Skeletal muscle tissue (tissue), 3 donors: ENCODE measurements at regions not wholly inside any gene's neighbourhood (a gene's known extent, or its start where the extent isn't known, plus 50 kb on each side); places are given as distances from the start of the nearest gene placed in this dataset.
"Not testable (repeated sequence)": the region's sequence is repeated elsewhere in the genome, so short reads cannot be mapped to it uniquely, and the experiment has no call there.

Source experiments
- H3K27ac ChIP-seq: one replicate; pipeline ENCODE4 v1.7.0; 2013; ENCODE audit warnings: mild to moderate bottlenecking, low read depth, low read length, inconsistent platforms
- H3K27me3 ChIP-seq, 3 donors: one replicate each; pipeline ENCODE4 v1.7.0; 2013; ENCODE audit warnings: low read length in 3 of 3; ENCODE audit not compliant: control insufficient read depth in 3 of 3, insufficient read depth in 3 of 3
- H3K36me3 ChIP-seq, 3 donors: one replicate each; pipeline ENCODE4 v1.7.0; 2013; ENCODE audit warnings: low read length in 3 of 3; ENCODE audit not compliant: control insufficient read depth in 3 of 3, insufficient read depth in 3 of 3
- H3K4me1 ChIP-seq, 3 donors: one replicate each; pipeline ENCODE4 v1.7.0; 2013; ENCODE audit warnings: low read length in 3 of 3, mild to moderate bottlenecking in 3 of 3; ENCODE audit not compliant: control insufficient read depth in 3 of 3, insufficient read depth in 3 of 3
- H3K4me3 ChIP-seq, 3 donors: one replicate each; pipeline ENCODE4 v1.7.0; 2013; ENCODE audit warnings: low read length in 3 of 3
- H3K9ac ChIP-seq, 3 donors: one replicate each; pipeline ENCODE4 v1.7.0; 2013; ENCODE audit warnings: low read length in 3 of 3, mild to moderate bottlenecking in 3 of 3, moderate library complexity in 2 of 3, low read depth in 1 of 3
- H3K9me3 ChIP-seq, 3 donors: one replicate each; pipeline ENCODE4 v1.7.0; 2013; ENCODE audit warnings: low read length in 3 of 3; ENCODE audit not compliant: control insufficient read depth in 3 of 3
- donor health status: Osteomylitis.

DNA sequence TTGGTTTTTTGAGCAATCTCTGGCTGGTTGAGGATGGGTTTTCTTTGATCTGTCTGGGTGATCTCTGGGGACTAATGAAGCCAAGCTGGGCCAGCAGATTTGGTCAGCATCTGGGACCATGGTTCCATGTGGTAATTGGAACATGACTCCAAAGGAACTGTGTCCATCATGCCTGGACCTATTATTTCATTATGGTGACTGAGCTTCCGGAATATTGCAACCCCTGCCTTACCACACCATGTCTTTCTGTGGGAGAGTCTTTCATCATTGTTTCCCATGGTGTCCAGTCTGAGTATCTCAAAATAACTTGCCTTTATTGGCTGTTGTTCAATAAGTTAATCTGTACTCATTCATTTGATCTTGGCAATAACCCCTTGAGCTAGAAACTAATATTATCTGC, 624.9 kb upstream of the TBX3 start:
- Histone ChIP-seq H3K27ac (no peak overlapping the region), H3K9me3 (no peaks in the 10 kb centered on the region), H3K9ac (no peak overlapping the region), H3K36me3 (no peaks in the 10 kb centered on the region), H3K4me1 (no peaks in the 10 kb centered on the region), H3K4me3 (no peak overlapping the region), H3K27me3 (no peaks in the 10 kb centered on the region)

DNA sequence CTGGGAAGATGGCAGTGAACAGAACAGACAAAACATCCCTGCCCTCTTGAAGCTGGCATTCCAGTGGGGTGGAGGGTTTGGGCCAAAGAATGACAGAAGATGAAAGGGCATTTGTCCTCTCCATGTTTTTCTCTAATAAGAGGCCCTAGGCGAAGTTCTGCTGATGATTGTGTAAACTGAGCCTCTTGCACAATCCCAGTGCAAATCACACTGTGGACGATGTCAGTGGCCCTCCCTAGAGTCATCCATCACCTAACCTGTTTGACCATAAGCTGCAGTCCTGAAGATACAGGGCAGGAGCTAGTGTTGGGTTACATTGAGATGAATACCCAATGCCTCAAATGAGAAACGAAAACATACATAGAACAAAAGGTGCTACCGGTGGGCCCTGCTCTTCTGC, 622.4 kb upstream of the TBX3 start:
- Histone ChIP-seq H3K27ac (no peak overlapping the region), H3K27me3 (no peaks in the 10 kb centered on the region), H3K9ac (no peak overlapping the region), H3K4me1 (no peaks in the 10 kb centered on the region), H3K9me3 (no peaks in the 10 kb centered on the region), H3K36me3 (no peaks in the 10 kb centered on the region), H3K4me3 (no peak overlapping the region)

DNA sequence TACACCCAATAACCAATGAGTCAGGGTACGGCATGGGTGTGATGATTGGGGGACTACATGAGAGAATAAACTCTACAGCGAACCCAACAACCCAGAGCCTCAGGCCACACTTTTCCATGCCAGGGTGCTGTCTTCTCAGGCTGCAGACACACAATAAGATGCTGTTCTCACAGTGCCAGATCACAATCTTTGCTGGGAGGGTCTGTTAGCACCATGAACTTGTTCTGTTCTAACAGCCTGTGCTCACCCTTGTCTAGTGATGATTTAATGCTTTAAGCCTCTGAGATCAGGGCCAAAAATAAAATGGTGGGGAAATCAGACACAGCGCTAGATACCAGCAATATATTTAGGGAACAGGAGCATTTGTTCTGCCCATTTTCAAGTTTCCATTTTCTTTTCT, 621.9 kb upstream of the TBX3 start:
- Histone ChIP-seq H3K9me3 (no peaks in the 10 kb centered on the region), H3K27ac (no peak overlapping the region), H3K9ac (no peak overlapping the region), H3K27me3 (no peaks in the 10 kb centered on the region), H3K36me3 (no peaks in the 10 kb centered on the region), H3K4me3 (no peak overlapping the region), H3K4me1 (no peaks in the 10 kb centered on the region)

DNA sequence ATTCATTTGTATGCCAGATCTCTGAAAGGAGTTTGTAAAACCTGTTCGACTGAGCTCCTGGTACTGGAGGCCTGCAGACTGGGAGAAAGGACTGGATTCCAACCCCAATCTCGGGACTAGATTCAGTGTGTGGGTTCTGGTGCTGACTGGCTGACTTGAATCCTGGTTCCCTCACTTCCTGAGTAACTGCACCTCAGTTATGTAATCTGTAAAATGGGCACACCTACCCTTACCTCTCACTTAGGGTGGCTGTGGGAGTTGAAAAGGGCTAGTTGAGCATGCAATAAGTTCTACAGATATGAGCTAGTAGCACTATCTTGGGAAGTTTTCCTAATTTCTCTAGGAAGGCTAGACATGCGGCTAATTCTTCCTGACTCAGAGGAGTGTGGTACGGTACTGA, 621.3 kb upstream of the TBX3 start:
- Histone ChIP-seq H3K4me3 (no peak overlapping the region), H3K36me3 (no peaks in the 10 kb centered on the region), H3K4me1 (no peaks in the 10 kb centered on the region), H3K27ac (no peak overlapping the region), H3K9ac (no peak overlapping the region), H3K27me3 (no peaks in the 10 kb centered on the region), H3K9me3 (no peaks in the 10 kb centered on the region)

DNA sequence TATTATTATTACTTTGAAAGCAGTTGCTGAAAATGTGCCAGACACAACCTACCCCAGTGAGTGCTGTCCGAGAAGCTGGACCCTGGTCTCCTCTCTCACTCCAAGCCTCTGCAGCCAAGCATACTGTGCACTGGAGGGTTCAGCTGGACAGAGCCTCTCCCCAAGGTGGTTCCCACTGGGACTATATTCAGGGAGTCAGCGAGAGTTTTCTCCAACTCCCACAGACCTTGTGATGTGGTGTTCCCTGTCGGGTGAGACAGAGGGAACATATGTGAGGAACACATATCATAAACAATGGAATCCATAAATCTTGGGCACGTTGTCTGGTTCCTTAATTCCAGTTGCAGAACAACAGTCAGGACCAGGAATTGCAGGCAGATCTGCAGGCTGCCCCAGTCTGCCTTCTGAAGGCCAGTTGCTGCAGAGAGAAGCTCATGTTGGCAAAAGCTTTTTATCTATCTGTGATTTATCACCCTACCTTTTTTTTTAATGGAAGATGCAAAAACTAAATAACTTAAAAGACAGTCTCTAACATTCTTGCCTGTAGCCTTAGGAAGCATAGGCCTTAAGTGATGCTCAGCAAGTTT, 619.8 kb upstream of the TBX3 start:
- H3K27ac ChIP-seq: no peak overlapping the region

DNA sequence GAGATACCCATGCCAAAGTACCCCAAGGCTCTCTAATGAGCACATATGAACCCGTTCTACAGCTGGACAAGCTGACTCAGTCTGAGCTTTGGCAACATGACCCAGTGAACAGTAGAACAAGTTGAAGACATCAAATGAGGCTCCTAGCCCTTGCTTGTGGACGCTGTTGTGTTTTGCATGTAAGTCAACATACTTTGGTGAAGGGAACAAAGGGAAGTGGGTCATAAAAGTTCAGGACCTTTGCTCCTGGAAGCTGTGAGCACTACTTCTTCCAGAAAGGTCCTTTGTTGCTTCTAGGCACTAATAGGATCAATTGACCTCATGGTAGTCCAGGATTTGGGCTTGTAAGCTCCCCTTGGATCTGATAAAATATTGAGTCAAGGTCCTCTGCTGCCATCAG, 613.5 kb upstream of the TBX3 start:
- Histone ChIP-seq H3K27me3 (no peaks in the 10 kb centered on the region), H3K36me3 (no peaks in the 10 kb centered on the region), H3K9ac (no peak overlapping the region)

More for the DNA sequence above, 619.8 kb upstream of the TBX3 start:
- H3K9ac ChIP-seq: no peak overlapping the region
- no peaks in the 10 kb centered on the region for H3K4me1 ChIP-seq
- no peak overlapping the region for H3K4me3 ChIP-seq
- H3K9me3 ChIP-seq: no peaks in the 10 kb centered on the region
- no peaks in the 10 kb centered on the region for H3K36me3 ChIP-seq
- H3K27me3 ChIP-seq: no peaks in the 10 kb centered on the region

GRCh38 chr12:115296613-115297198, 612.7 kb upstream of the TBX3 start:
- H3K9ac ChIP-seq: no peak overlapping the region
- H3K9me3 ChIP-seq: no peaks in the 10 kb centered on the region
- no peaks in the 10 kb centered on the region for H3K36me3 ChIP-seq
- no peaks in the 10 kb centered on the region for H3K27me3 ChIP-seq
- no peak overlapping the region for H3K27ac ChIP-seq
- no peak overlapping the region for H3K4me3 ChIP-seq
- no peaks in the 10 kb centered on the region for H3K4me1 ChIP-seq

More for the DNA sequence above, 613.5 kb upstream of the TBX3 start:
- no peak overlapping the region for H3K27ac ChIP-seq
- H3K9me3 ChIP-seq: no peaks in the 10 kb centered on the region
- no peaks in the 10 kb centered on the region for H3K4me1 ChIP-seq
- H3K4me3 ChIP-seq: no peak overlapping the region

DNA sequence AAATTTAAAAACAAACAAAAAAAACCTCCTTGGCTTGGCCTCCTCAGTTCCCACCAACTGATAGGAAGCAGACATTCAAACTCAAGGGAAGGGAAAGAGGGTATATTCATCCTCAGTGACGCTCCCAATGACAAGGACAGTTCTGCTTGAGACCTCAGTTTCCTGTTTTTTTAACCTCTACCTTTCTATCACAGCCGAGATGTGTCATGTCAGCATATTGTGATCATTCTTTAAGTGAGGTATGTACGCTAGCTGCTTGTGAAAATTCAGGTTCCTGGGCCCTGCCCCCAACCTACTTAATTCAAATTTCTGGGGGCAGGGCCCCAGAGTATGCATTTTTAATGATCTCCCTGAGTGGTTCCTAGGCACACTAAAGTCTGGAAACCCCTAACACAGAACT, 611.9 kb upstream of the TBX3 start:
- H3K4me3 ChIP-seq: no peak overlapping the region
- no peaks in the 10 kb centered on the region for H3K27me3 ChIP-seq
- no peaks in the 10 kb centered on the region for H3K4me1 ChIP-seq

GRCh38 chr12:115294453-115295133, 610.6 kb upstream of the TBX3 start:
- Histone ChIP-seq H3K4me1 (no peaks in the 10 kb centered on the region), H3K4me3 (no peak overlapping the region), H3K27ac (no peak overlapping the region), H3K36me3 (no peaks in the 10 kb centered on the region), H3K9ac (no peak overlapping the region), H3K27me3 (no peaks in the 10 kb centered on the region), H3K9me3 (no peaks in the 10 kb centered on the region)

More for the DNA sequence above, 611.9 kb upstream of the TBX3 start:
- no peaks in the 10 kb centered on the region for H3K36me3 ChIP-seq
- no peak overlapping the region for H3K27ac ChIP-seq
- no peaks in the 10 kb centered on the region for H3K9me3 ChIP-seq
- H3K9ac ChIP-seq: no peak overlapping the region

GRCh38 chr12:115285429-115285828, 601.5 kb upstream of the TBX3 start:
- H3K4me3 ChIP-seq, H3K27ac ChIP-seq, H3K9ac ChIP-seq, H3K36me3 ChIP-seq, H3K27me3 ChIP-seq, H3K9me3 ChIP-seq, H3K4me1 ChIP-seq: not testable (repeated sequence)
